GM13976 (cell line): ENCODE measurements at regions not wholly inside any gene's neighbourhood (a gene's known extent, or its start where the extent isn't known, plus 50 kb on each side); places are given as distances from the start of the nearest gene placed in this dataset.

Experiments
- DNase-seq: peaks from one replicate; pipeline ENCODE4 v3.0.0; 2012; ENCODE audit warnings: low spot score
- CTCF ChIP-seq: IDR thresholded peaks from 2 replicates; pipeline ENCODE4 v1.5.1; 2012; ENCODE audit warnings: borderline replicate concordance, mild to moderate bottlenecking; ENCODE audit not compliant: insufficient read depth; ENCODE audit errors: extremely low read depth, missing control alignments, control extremely low read depth
- in situ Hi-C: fragments of 300-500 bp; cut with MboI; formaldehyde crosslinking; loops from one replicate; pipeline ENCODE4 v1.12.0; 2022; ENCODE audit warnings: low sequenced_read_pairs, mixed read lengths, inconsistent platforms; ENCODE audit not compliant: unreplicated experiment

- TF ChIP-seq CTCF = no peak
- no peak for DNase-seq
- in situ Hi-C loops = no loop called here
Observed at GRCh38 chr13:68690567-68690966, 1417.1 kb upstream of the ATXN8OS start.

GRCh38 chr13:68676513-68677115, 1431.0 kb upstream of the ATXN8OS start:
- in situ Hi-C loops = no loop called here
- no peak for TF ChIP-seq CTCF
- no peak for DNase-seq

- no peak for DNase-seq
- no peak for TF ChIP-seq CTCF
- in situ Hi-C loops = no loop called here
Observed at GRCh38 chr13:68675209-68675608, 1432.4 kb upstream of the ATXN8OS start.

DNA sequence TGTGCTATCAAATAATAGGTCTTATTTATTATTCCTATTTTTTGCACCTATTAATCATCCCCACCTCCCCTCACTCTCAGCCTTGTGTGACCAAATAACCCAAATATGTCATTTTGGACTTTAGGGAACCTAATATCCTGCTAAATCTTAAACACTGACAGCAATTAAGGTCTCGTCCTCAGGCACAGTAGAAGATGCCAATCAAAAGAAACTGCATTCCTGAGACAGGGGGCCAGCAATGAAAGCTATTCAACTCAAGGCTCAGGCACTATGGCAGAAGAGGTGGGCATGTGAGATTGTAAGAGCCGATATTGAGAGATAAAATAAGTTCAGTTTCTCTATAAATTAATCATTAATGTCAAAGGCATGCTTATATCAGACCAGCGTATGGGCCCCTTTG, 1437.7 kb upstream of the PCDH9 start:
- DNase-seq = no peak
- no peak for TF ChIP-seq CTCF
- in situ Hi-C loops = no loop called here

GRCh38 chr13:68666774-68667397, 1436.8 kb upstream of the PCDH9 start:
- no peak for TF ChIP-seq CTCF
- DNase-seq = no peak
- in situ Hi-C loops = no loop called here

GRCh38 chr13:68645814-68646213, 1415.7 kb upstream of the PCDH9 start:
- no peak for TF ChIP-seq CTCF
- in situ Hi-C loops = no loop called here
- no peak for DNase-seq
